Endothelial cell (in vitro differentiated cells): ENCODE measurements at regions not wholly inside any gene's neighbourhood (a gene's known extent, or its start where the extent isn't known, plus 50 kb on each side); places are given as distances from the start of the nearest gene placed in this dataset.

Experiments
- DNase-seq: peaks from one replicate; pipeline ENCODE4 v3.0.0; 2021; ENCODE audit warnings: low spot score
- H3K27ac Mint-ChIP-seq: one replicate; pipeline ENCODE4 v1.8.0; 2021; ENCODE audit warnings: mixed read lengths, inconsistent platforms; ENCODE audit not compliant: unreplicated experiment
- H3K27me3 Mint-ChIP-seq: one replicate; pipeline ENCODE4 v1.8.0; 2021; ENCODE audit warnings: mild to moderate bottlenecking, moderate library complexity, mixed read lengths, inconsistent platforms; ENCODE audit not compliant: unreplicated experiment
- H3K36me3 Mint-ChIP-seq: one replicate; pipeline ENCODE4 v1.8.0; 2021; ENCODE audit warnings: mild to moderate bottlenecking, low read depth, mixed read lengths, inconsistent platforms; ENCODE audit not compliant: unreplicated experiment
- H3K4me1 Mint-ChIP-seq: one replicate; pipeline ENCODE4 v1.8.0; 2021; ENCODE audit warnings: mild to moderate bottlenecking, mixed read lengths, inconsistent platforms; ENCODE audit not compliant: unreplicated experiment
- H3K4me3 Mint-ChIP-seq: one replicate; pipeline ENCODE4 v1.8.0; 2021; ENCODE audit warnings: mild to moderate bottlenecking, mixed read lengths, inconsistent platforms; ENCODE audit not compliant: unreplicated experiment
- H3K9me3 Mint-ChIP-seq: one replicate; pipeline ENCODE4 v1.8.0; 2021; ENCODE audit warnings: mixed read lengths, inconsistent platforms; ENCODE audit not compliant: unreplicated experiment
- CTCF ChIP-seq: fragments of 200-600 bp; sonication (generic); IDR thresholded peaks from one replicate; pipeline ENCODE4 v1.5.0; 2021; ENCODE audit warnings: antibody characterized with exemption; ENCODE audit not compliant: unreplicated experiment

- Mint-ChIP-seq H3K9me3 (peaks cover 13% of the 10 kb centered on the region), H3K36me3 (peaks cover 22% of the 10 kb centered on the region), H3K4me1 (no peaks in the 10 kb centered on the region), H3K27ac (no peak overlapping the region), H3K4me3 (no peak overlapping the region), H3K27me3 (peaks cover 1% of the 10 kb centered on the region)
- DNase-seq: no peak
- no peak for TF ChIP-seq CTCF
Measured at GRCh38 chr10:111338805-111339204, 262.0 kb downstream of the ADRA2A start.

GRCh38 chr10:111344804-111345203 lies 268.0 kb downstream of the ADRA2A start:
- Mint-ChIP-seq H3K9me3 (peaks cover 10% of the 10 kb centered on the region), H3K4me1 (peaks cover 9% of the 10 kb centered on the region), H3K36me3 (peaks cover 19% of the 10 kb centered on the region), H3K27me3 (no peaks in the 10 kb centered on the region), H3K27ac (no peak overlapping the region), H3K4me3 (no peak overlapping the region)
- peak; percentile 18 for TF ChIP-seq CTCF
- no peak for DNase-seq

GRCh38 chr10:111347386-111348013 lies 270.7 kb downstream of the ADRA2A start:
- Mint-ChIP-seq H3K9me3 (peaks cover 5% of the 10 kb centered on the region), H3K36me3 (peaks cover 5% of the 10 kb centered on the region), H3K4me3 (no peak overlapping the region), H3K27ac (no peak overlapping the region), H3K4me1 (peaks cover 9% of the 10 kb centered on the region), H3K27me3 (no peaks in the 10 kb centered on the region)
- DNase-seq: peak; percentile 5
- no peak for TF ChIP-seq CTCF

- no peak overlapping the region for H3K27ac Mint-ChIP-seq
- TF ChIP-seq CTCF: no peak
- H3K4me3 Mint-ChIP-seq: no peak overlapping the region
- H3K4me1 Mint-ChIP-seq: peaks cover 9% of the 10 kb centered on the region
- no peaks in the 10 kb centered on the region for H3K27me3 Mint-ChIP-seq
- peaks cover 5% of the 10 kb centered on the region for H3K36me3 Mint-ChIP-seq
- H3K9me3 Mint-ChIP-seq: peaks cover 5% of the 10 kb centered on the region
- no peak for DNase-seq
Measured at GRCh38 chr10:111348076-111348475, 271.2 kb downstream of the ADRA2A start.

- Mint-ChIP-seq H3K27me3 (peaks cover 2% of the 10 kb centered on the region), H3K36me3 (no peaks in the 10 kb centered on the region), H3K27ac (no peak overlapping the region), H3K4me1 (peaks cover 2% of the 10 kb centered on the region), H3K9me3 (no peaks in the 10 kb centered on the region), H3K4me3 (no peak overlapping the region)
- DNase-seq: no peak
- no peak for TF ChIP-seq CTCF
Measured at GRCh38 chr10:111354859-111355258, 278.0 kb downstream of the ADRA2A start.
